Keratinocyte (primary cell): ENCODE measurements at regions not wholly inside any gene's neighbourhood (a gene's known extent, or its start where the extent isn't known, plus 50 kb on each side); places are given as distances from the start of the nearest gene placed in this dataset.

Source experiments
- DNase-seq: peaks from one replicate; pipeline ENCODE4 v3.0.0-alpha.2; 2011; ENCODE audit warnings: low read depth, missing footprints, low spot score
- FAIRE-seq: peaks from 2 replicates; lab custom pipeline; 2011; peaks lifted over from hg19 to GRCh38; lab: Jason Lieb, UNC
- H2AFZ ChIP-seq: 2 replicates; pipeline ENCODE4 v1.6.0; 2012; ENCODE audit warnings: low read length, control low read depth, inconsistent platforms; ENCODE audit not compliant: control insufficient read depth
- H3K27ac ChIP-seq: 2 replicates; pipeline ENCODE4 v1.5.1; 2011; ENCODE audit warnings: low read length; ENCODE audit not compliant: control insufficient read depth, insufficient read depth
- H3K27me3 ChIP-seq: 3 replicates; pipeline ENCODE4 v1.6.0; 2011; ENCODE audit warnings: low read length; ENCODE audit not compliant: control insufficient read depth, insufficient read depth; ENCODE audit errors: extremely low read depth
- H3K36me3 ChIP-seq, 2 experiments: 2 replicates in 1 of 2; 3 replicates in 1 of 2; pipeline ENCODE4 v1.5.1; 2011; ENCODE audit warnings: low read length in 2 of 2, mild to moderate bottlenecking in 1 of 2; ENCODE audit not compliant: control insufficient read depth in 2 of 2, insufficient read depth in 2 of 2; ENCODE audit errors: extremely low read depth in 1 of 2
- H3K4me1 ChIP-seq: 3 replicates; pipeline ENCODE4 v1.5.1; 2011; ENCODE audit warnings: low read length; ENCODE audit not compliant: control insufficient read depth, insufficient read depth; ENCODE audit errors: extremely low read depth
- H3K4me2 ChIP-seq: 3 replicates; pipeline ENCODE4 v1.6.0; 2011; ENCODE audit warnings: low read depth, low read length; ENCODE audit not compliant: control insufficient read depth, insufficient read depth; ENCODE audit errors: extremely low read depth
- H3K4me3 ChIP-seq, 3 experiments: fragments of 200-600 bp in 1 of 3; sonication (generic) in 1 of 3; 2 replicates in 2 of 3; 3 replicates in 1 of 3; pipeline ENCODE4 v1.5.1; 2011 to 2016; ENCODE audit warnings: low read length in 3 of 3, mild to moderate bottlenecking in 3 of 3, control low read depth in 2 of 3, inconsistent platforms in 1 of 3, low read depth in 1 of 3, mixed read lengths in 1 of 3, mixed run types in 1 of 3, moderate library complexity in 1 of 3; ENCODE audit not compliant: control insufficient read depth in 2 of 3, insufficient read depth in 2 of 3; ENCODE audit errors: extremely low read depth in 1 of 3
- H3K79me2 ChIP-seq: 2 replicates; pipeline ENCODE4 v1.6.0; 2012; ENCODE audit warnings: low read length; ENCODE audit not compliant: control insufficient read depth, insufficient read depth
- H3K9ac ChIP-seq: 3 replicates; pipeline ENCODE4 v1.6.0; 2011; ENCODE audit warnings: low read length; ENCODE audit not compliant: control insufficient read depth, insufficient read depth; ENCODE audit errors: extremely low read depth
- H3K9me1 ChIP-seq: 3 replicates; pipeline ENCODE4 v1.6.0; 2011; ENCODE audit warnings: low read length; ENCODE audit not compliant: control insufficient read depth, insufficient read depth; ENCODE audit errors: extremely low read depth
- H3K9me3 ChIP-seq: 2 replicates; pipeline ENCODE4 v1.5.1; 2012; ENCODE audit warnings: low read depth, low read length; ENCODE audit not compliant: control insufficient read depth
- H4K20me1 ChIP-seq: 3 replicates; pipeline ENCODE4 v1.6.0; 2011; ENCODE audit warnings: low read length; ENCODE audit not compliant: control insufficient read depth, insufficient read depth; ENCODE audit errors: extremely low read depth
- CTCF ChIP-seq, 3 experiments: IDR thresholded peaks in 1 of 3; conservative IDR thresholded peaks in 1 of 3; optimal IDR thresholded peaks in 1 of 3; 2 replicates in 2 of 3; 3 replicates in 1 of 3; pipeline versions ENCODE3 to v1.5.1; 2011; ENCODE audit warnings: low read length in 3 of 3, mild to moderate bottlenecking in 3 of 3, moderate library complexity in 2 of 3, control low read depth in 1 of 3, inconsistent platforms in 1 of 3; ENCODE audit not compliant: insufficient read depth in 2 of 3; ENCODE audit errors: extremely low read depth in 1 of 3
- EZH2 ChIP-seq: IDR thresholded peaks from one replicate; pipeline ENCODE4 v1.6.1; 2012; ENCODE audit warnings: inconsistent platforms, mild to moderate bottlenecking, low read length, moderate library complexity
- dilution Hi-C: fragments of 300-500 bp; cut with MboI; formaldehyde crosslinking; loops from one replicate; pipeline ENCODE4 v1.7.0; 2020; ENCODE audit warnings: low sequenced_read_pairs; ENCODE audit not compliant: extremely low pct_ligation_motif_present

- Histone ChIP-seq H3K4me2 (no peak overlapping the region), H3K4me3 (no peak overlapping the region), H3K9me1 (no peaks in the 10 kb centered on the region), H4K20me1 (no peaks in the 10 kb centered on the region), H3K27me3 (no peaks in the 10 kb centered on the region), H3K9me3 (no peaks in the 10 kb centered on the region), H2AFZ (no peak overlapping the region), H3K79me2 (no peaks in the 10 kb centered on the region), H3K9ac (no peak overlapping the region), H3K27ac (no peak overlapping the region), H3K4me1 (no peaks in the 10 kb centered on the region), H3K36me3 (no peaks in the 10 kb centered on the region)
- DNase-seq: no peak
- TF ChIP-seq EZH2 (no peak), CTCF (optimal IDR thresholded peaks at IDR 0.05 in 1 of 3, IDR thresholded peaks at IDR 0.05 in 1 of 3, conservative IDR thresholded peaks at IDR 0.05 in 1 of 3; ENCODE audit: extremely low read depth in 1 of 3, insufficient read depth in 2 of 3, low read length in 3 of 3) (no peak)
- FAIRE-seq: no peak
- dilution Hi-C loops: no loop called here
Observed at GRCh38 chr4:180418819-180419531, 1824.2 kb upstream of the TENM3 start.

- DNase-seq (no peak), FAIRE-seq (no peak)
- Histone ChIP-seq H4K20me1 (no peaks in the 10 kb centered on the region), H3K4me1 (no peaks in the 10 kb centered on the region), H3K9ac (no peak overlapping the region), H3K27me3 (no peaks in the 10 kb centered on the region), H3K9me3 (no peaks in the 10 kb centered on the region), H3K9me1 (no peaks in the 10 kb centered on the region), H3K36me3 (no peaks in the 10 kb centered on the region), H3K4me3 (no peak overlapping the region), H3K27ac (no peak overlapping the region), H3K79me2 (no peaks in the 10 kb centered on the region), H2AFZ (no peak overlapping the region), H3K4me2 (no peak overlapping the region)
- TF ChIP-seq CTCF (optimal IDR thresholded peaks at IDR 0.05 in 1 of 3, IDR thresholded peaks at IDR 0.05 in 1 of 3, conservative IDR thresholded peaks at IDR 0.05 in 1 of 3; ENCODE audit: extremely low read depth in 1 of 3, insufficient read depth in 2 of 3, low read length in 3 of 3): no peak
- no peak for TF ChIP-seq EZH2
- dilution Hi-C loops: no loop called here
Observed at GRCh38 chr4:180422989-180423711, 1820.1 kb upstream of the TENM3 start.
